TTC549 (cell line): ENCODE measurements at regions not wholly inside any gene's neighbourhood (a gene's known extent, or its start where the extent isn't known, plus 50 kb on each side); places are given as distances from the start of the nearest gene placed in this dataset.

Experiments
- FAIRE-seq: peaks from 2 replicates; lab custom pipeline; 2012; peaks lifted over from hg19 to GRCh38; lab: Jason Lieb, UNC

- no peak for FAIRE-seq
Measured at GRCh38 chr3:148400754-148401153, 296.9 kb upstream of the AGTR1 start.

GRCh38 chr3:148408667-148409066 lies 289.0 kb upstream of the AGTR1 start:
- FAIRE-seq, result no peak

GRCh38 chr3:148420242-148420641 lies 277.5 kb upstream of the AGTR1 start:
- no peak for FAIRE-seq

- FAIRE-seq, result no peak
Measured at GRCh38 chr3:148428862-148429605, 268.7 kb upstream of the AGTR1 start.

GRCh38 chr3:148433665-148434064 lies 264.0 kb upstream of the AGTR1 start:
- FAIRE-seq, result no peak

- no peak for FAIRE-seq
Measured at GRCh38 chr3:148435534-148435933, 262.2 kb upstream of the AGTR1 start.

GRCh38 chr3:148439254-148439822 lies 258.4 kb upstream of the AGTR1 start:
- FAIRE-seq, result no peak

- no peak for FAIRE-seq
Measured at GRCh38 chr3:148441191-148441590, 256.5 kb upstream of the AGTR1 start.

GRCh38 chr3:148450819-148451218 lies 246.9 kb upstream of the AGTR1 start:
- no peak for FAIRE-seq

GRCh38 chr3:148451969-148452368 lies 245.7 kb upstream of the AGTR1 start:
- FAIRE-seq, result no peak

- FAIRE-seq, result no peak
Measured at GRCh38 chr3:148453781-148454191, 243.9 kb upstream of the AGTR1 start.

GRCh38 chr3:148455098-148455497 lies 242.6 kb upstream of the AGTR1 start:
- no peak for FAIRE-seq

- FAIRE-seq, result peak; percentile 13
Measured at GRCh38 chr3:148457886-148458285, 239.8 kb upstream of the AGTR1 start.

- FAIRE-seq, result peak; percentile 61
Measured at GRCh38 chr3:148459931-148460513, 237.7 kb upstream of the AGTR1 start.

- no peak for FAIRE-seq
Measured at GRCh38 chr3:148460686-148461085, 237.0 kb upstream of the AGTR1 start.

- FAIRE-seq, result no peak
Measured at GRCh38 chr3:148464246-148464645, 233.5 kb upstream of the AGTR1 start.

GRCh38 chr3:148466143-148466542 lies 231.6 kb upstream of the AGTR1 start:
- no peak for FAIRE-seq

- no peak for FAIRE-seq
Measured at GRCh38 chr3:148466980-148467740, 230.5 kb upstream of the AGTR1 start.

GRCh38 chr3:148477375-148477774 lies 220.3 kb upstream of the AGTR1 start:
- no peak for FAIRE-seq

GRCh38 chr3:148493631-148494030 lies 204.1 kb upstream of the AGTR1 start:
- no peak for FAIRE-seq

GRCh38 chr3:148494451-148494850 lies 203.3 kb upstream of the AGTR1 start:
- FAIRE-seq, result no peak

GRCh38 chr3:148500881-148501280 lies 196.8 kb upstream of the AGTR1 start:
- FAIRE-seq, result no peak

- FAIRE-seq, result no peak
Measured at GRCh38 chr3:148510116-148510515, 187.6 kb upstream of the AGTR1 start.
